ENCODE measurements at regions not wholly inside any gene's neighbourhood (a gene's known extent, or its start where the extent isn't known, plus 50 kb on each side); places are given as distances from the start of the nearest gene placed in this dataset.

GRCh38 chr12:72738811-72739210 is 466.6 kb downstream of the TRHDE start:
- H3K36me3 ChIP-seq (replicated peaks; ENCODE audit: insufficient read depth, low read length), result no peaks in the 10 kb centered on the region
- TF ChIP-seq CTCF (IDR thresholded peaks at IDR 0.05; ENCODE audit: low read length) (no peak), EZH2 (optimal IDR thresholded peaks at IDR 0.05; ENCODE audit: low read depth, low read length) (no peak), EZH2phosphoT487 (IDR thresholded peaks at IDR 0.05; ENCODE audit: low read length) (no peak)

GRCh38 chr12:72740064-72740463 is 467.9 kb downstream of the TRHDE start:
- no peak for DNase-seq
- TF ChIP-seq EZH2 (optimal IDR thresholded peaks at IDR 0.05; ENCODE audit: low read depth, low read length), result no peak
- no peak for TF ChIP-seq CTCF (IDR thresholded peaks at IDR 0.05; ENCODE audit: low read length)
- no peak for TF ChIP-seq EZH2phosphoT487 (IDR thresholded peaks at IDR 0.05; ENCODE audit: low read length)
- H3K36me3 ChIP-seq (replicated peaks; ENCODE audit: insufficient read depth, low read length), result no peaks in the 10 kb centered on the region
- no peaks in the 10 kb centered on the region for H3K9me2 ChIP-seq (replicated peaks; ENCODE audit: insufficient read depth, low read length)
- no peak overlapping the region for H3K27ac ChIP-seq (ENCODE audit: low read length)
- no peaks in the 10 kb centered on the region for H3K79me2 ChIP-seq (ENCODE audit: low read length)
- no peak overlapping the region for H3K9ac ChIP-seq (ENCODE audit: low read length)
- no peak overlapping the region for H3K4me3 ChIP-seq (ENCODE audit: low read length)
- no peaks in the 10 kb centered on the region for H4K20me1 ChIP-seq (ENCODE audit: insufficient read depth, low read length)
- no peak overlapping the region for H2AFZ ChIP-seq (ENCODE audit: low read length)
- H3K4me2 ChIP-seq (ENCODE audit: low read depth, low read length), result no peak overlapping the region
- no peaks in the 10 kb centered on the region for H3K4me1 ChIP-seq (ENCODE audit: low read length)
- no peaks in the 10 kb centered on the region for H3K27me3 ChIP-seq (replicated peaks; ENCODE audit: insufficient read depth, low read length)
- H3F3A ChIP-seq (ENCODE audit: insufficient read depth, low read length), result no peaks in the 10 kb centered on the region
- no peaks in the 10 kb centered on the region for H3K9me3 ChIP-seq (replicated peaks; ENCODE audit: insufficient read depth, low read length)

More at GRCh38 chr12:72738811-72739210, 466.6 kb downstream of the TRHDE start:
- Histone ChIP-seq H3K4me3 (ENCODE audit: low read length) (no peak overlapping the region), H3K79me2 (ENCODE audit: low read length) (no peaks in the 10 kb centered on the region), H3F3A (ENCODE audit: insufficient read depth, low read length) (no peaks in the 10 kb centered on the region), H3K9me2 (replicated peaks; ENCODE audit: insufficient read depth, low read length) (no peaks in the 10 kb centered on the region), H3K9ac (ENCODE audit: low read length) (no peak overlapping the region), H3K9me3 (replicated peaks; ENCODE audit: insufficient read depth, low read length) (no peaks in the 10 kb centered on the region), H3K4me2 (ENCODE audit: low read depth, low read length) (no peak overlapping the region), H3K4me1 (ENCODE audit: low read length) (no peaks in the 10 kb centered on the region), H4K20me1 (ENCODE audit: insufficient read depth, low read length) (no peaks in the 10 kb centered on the region), H3K27me3 (replicated peaks; ENCODE audit: insufficient read depth, low read length) (no peaks in the 10 kb centered on the region), H3K27ac (ENCODE audit: low read length) (no peak overlapping the region), H2AFZ (ENCODE audit: low read length) (no peak overlapping the region)
- no peak for DNase-seq

DNA sequence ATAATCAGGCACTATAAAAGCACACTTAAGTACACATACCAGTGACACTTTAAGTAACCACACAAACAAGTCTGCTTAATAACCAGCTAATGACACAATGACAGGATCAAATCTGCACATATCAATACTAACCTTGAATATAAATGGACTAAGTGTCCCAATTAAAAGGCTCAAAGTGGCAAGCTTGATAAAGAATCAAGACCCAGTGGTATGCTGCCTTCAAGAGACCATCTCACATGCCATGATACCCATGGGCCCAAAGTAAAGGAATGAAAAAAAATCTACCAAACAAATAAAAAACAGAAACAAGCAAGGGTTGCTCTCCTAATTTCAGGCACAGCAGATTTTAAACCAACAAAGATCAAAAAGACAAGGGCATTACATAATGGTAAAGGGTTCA is 470.4 kb downstream of the TRHDE start:
- Histone ChIP-seq H3K4me2 (ENCODE audit: low read depth, low read length) (no peak overlapping the region), H3K36me3 (replicated peaks; ENCODE audit: insufficient read depth, low read length) (no peaks in the 10 kb centered on the region), H3K4me1 (ENCODE audit: low read length) (no peaks in the 10 kb centered on the region), H3K79me2 (ENCODE audit: low read length) (no peaks in the 10 kb centered on the region), H3K9me2 (replicated peaks; ENCODE audit: insufficient read depth, low read length) (no peaks in the 10 kb centered on the region), H3F3A (ENCODE audit: insufficient read depth, low read length) (no peaks in the 10 kb centered on the region), H3K27me3 (replicated peaks; ENCODE audit: insufficient read depth, low read length) (no peaks in the 10 kb centered on the region), H3K9me3 (replicated peaks; ENCODE audit: insufficient read depth, low read length) (no peaks in the 10 kb centered on the region), H3K4me3 (ENCODE audit: low read length) (no peak overlapping the region), H3K9ac (ENCODE audit: low read length) (no peak overlapping the region), H3K27ac (ENCODE audit: low read length) (no peak overlapping the region), H2AFZ (ENCODE audit: low read length) (no peak overlapping the region), H4K20me1 (ENCODE audit: insufficient read depth, low read length) (no peaks in the 10 kb centered on the region)
- DNase-seq, result no peak
- no peak for TF ChIP-seq EZH2phosphoT487 (IDR thresholded peaks at IDR 0.05; ENCODE audit: low read length)
- no peak for TF ChIP-seq EZH2 (optimal IDR thresholded peaks at IDR 0.05; ENCODE audit: low read depth, low read length)
- TF ChIP-seq CTCF (IDR thresholded peaks at IDR 0.05; ENCODE audit: low read length), result no peak

All from MM.1S (cell line).